GM12878 (cell line): ENCODE measurements at regions not wholly inside any gene's neighbourhood (a gene's known extent, or its start where the extent isn't known, plus 50 kb on each side); places are given as distances from the start of the nearest gene placed in this dataset.

ENCODE experiments used
- ATAC-seq: fragments of 200-7000 bp; cut with Tn5 transposase; 3 replicates; pipeline ENCODE4 v1.9.1; 2020; ENCODE audit warnings: mild to moderate bottlenecking, moderate library complexity
- BruUV-seq: library from RNA; stranded (reverse); fragments of 400-500 nt; replicated peaks from 2 replicates; lab custom pipeline; 2021; lab: Mats Ljungman, UMichigan
- CTCF ChIA-PET: fragments of 300-600 bp; sonication (Branson Sonifier 250); formaldehyde crosslinking; extraction: SDS; loops from one replicate; lab custom pipeline; 2021; ENCODE audit warnings: inconsistent platforms; lab: Yijun Ruan, JAX
- POLR2A ChIA-PET: fragments of 350-600 bp; formaldehyde crosslinking; extraction: SDS; loops from one replicate; lab custom pipeline; 2021; ENCODE audit warnings: inconsistent platforms; lab: Charles Lee
- RAD21 ChIA-PET: fragments of 300-600 bp; sonication (Branson Sonifier 250); formaldehyde crosslinking; loops from one replicate; lab custom pipeline; 2023; ENCODE audit warnings: antibody characterized with exemption; ENCODE audit not compliant: unreplicated experiment; lab: Charles Lee
- SMC1A ChIA-PET: fragments of 300-600 bp; sonication (Branson Sonifier 250); formaldehyde crosslinking; loops from one replicate; lab custom pipeline; 2023; ENCODE audit not compliant: unreplicated experiment, uncharacterized antibody; lab: Charles Lee
- DNase-seq: peaks from one replicate; pipeline ENCODE4 v3.0.0-alpha.2; 2011; ENCODE audit warnings: low read depth, low spot score
- FAIRE-seq: peaks from 3 replicates; lab custom pipeline; 2011; peaks lifted over from hg19 to GRCh38; lab: Jason Lieb, UNC
- H2AFZ ChIP-seq: 2 replicates; pipeline ENCODE4 v1.6.0; 2011; ENCODE audit warnings: low read depth, low read length, control low read depth; ENCODE audit not compliant: control insufficient read depth
- H3K27ac ChIP-seq: 2 replicates; pipeline ENCODE4 v1.5.1; 2011; ENCODE audit warnings: control low read depth; ENCODE audit not compliant: control insufficient read depth, insufficient read depth
- H3K27me3 ChIP-seq, 2 experiments: replicated peaks in 1 of 2; 2 replicates each; pipeline versions ENCODE4 v1.6.0 to v1.6.1; 2011; ENCODE audit warnings: low read length in 1 of 2; ENCODE audit not compliant: control insufficient read depth in 2 of 2, insufficient read depth in 2 of 2
- H3K36me3 ChIP-seq, 2 experiments: 2 replicates each; pipeline ENCODE4 v1.5.1; 2011; ENCODE audit warnings: low read length in 1 of 2; ENCODE audit not compliant: control insufficient read depth in 2 of 2, insufficient read depth in 2 of 2
- H3K4me1 ChIP-seq: 2 replicates; pipeline ENCODE4 v1.6.1; 2011; ENCODE audit warnings: mild to moderate bottlenecking, low read length, moderate library complexity, mixed read lengths; ENCODE audit not compliant: control insufficient read depth, insufficient read depth
- H3K4me2 ChIP-seq: 2 replicates; pipeline ENCODE4 v1.6.0; 2011; ENCODE audit warnings: control low read depth; ENCODE audit not compliant: control insufficient read depth, insufficient read depth
- H3K4me3 ChIP-seq: fragments of 200-600 bp; sonication (generic); 2 replicates; pipeline ENCODE4 v1.5.1; 2016
- H3K79me2 ChIP-seq: 2 replicates; pipeline ENCODE4 v1.6.0; 2011; ENCODE audit warnings: low read length; ENCODE audit not compliant: control insufficient read depth, insufficient read depth
- H3K9ac ChIP-seq: 2 replicates; pipeline ENCODE4 v1.8.0; 2011; ENCODE audit warnings: low read length, control low read depth, mixed read lengths; ENCODE audit not compliant: control insufficient read depth, insufficient read depth
- H3K9me3 ChIP-seq: replicated peaks from 3 replicates; pipeline ENCODE4 v1.5.1; 2011; ENCODE audit warnings: mild to moderate bottlenecking, low read length; ENCODE audit not compliant: control insufficient read depth, insufficient read depth
- H4K20me1 ChIP-seq: 2 replicates; pipeline ENCODE4 v1.6.0; 2011; ENCODE audit not compliant: control insufficient read depth, insufficient read depth
- CBX3 ChIP-seq: fragments of 200-600 bp; sonication (generic); IDR thresholded peaks from 2 replicates; pipeline ENCODE4 v1.6.1; 2016; ENCODE audit warnings: low read depth, borderline replicate concordance
- HDAC6 ChIP-seq: fragments of 200-600 bp; sonication (generic); IDR thresholded peaks from one replicate; pipeline ENCODE4 v1.8.0; 2017; ENCODE audit warnings: antibody characterized with exemption; ENCODE audit not compliant: unreplicated experiment
- NR2C1 ChIP-seq: fragments of 450-650 bp; IDR thresholded peaks from 2 replicates; pipeline ENCODE4 v1.6.1; 2017; ENCODE audit warnings: antibody characterized with exemption, mild to moderate bottlenecking, moderate library complexity
- PAX5 ChIP-seq: IDR thresholded peaks from 2 replicates; pipeline ENCODE4 v1.6.1; 2011; ENCODE audit warnings: low read depth, low read length, borderline replicate concordance
- SUPT20H ChIP-seq: IDR thresholded peaks from 2 replicates; pipeline ENCODE4 v1.6.1; 2011; ENCODE audit warnings: low read depth, mild to moderate bottlenecking, low read length, moderate library complexity, borderline replicate concordance; ENCODE audit not compliant: control insufficient read depth
- WGBS: methylation state at CpG from one replicate; pipeline ENCODE4 v1.1.6; 2016; ENCODE audit warnings: low lambda C conversion rate; ENCODE audit not compliant: insufficient replicate concordance, insufficient coverage; ENCODE audit errors: missing lambda C conversion rate; 5-methylcytosine and 5-hydroxymethylcytosine counted together
- in situ Hi-C: fragments of 300-500 bp; cut with MboI; formaldehyde crosslinking; loops from 9 replicates; pipeline ENCODE4 v1.14.3; 2018; ENCODE audit warnings: mixed read lengths
- intact Hi-C: fragments of 100-400 bp; cut with micrococcal nuclease; formaldehyde crosslinking; loops from one replicate; pipeline ENCODE4 v1.14.2; 2022; ENCODE audit not compliant: unreplicated experiment
- TF ChIP-seq, protein P1 (sequence below): fragments of 450-650 bp; IDR thresholded peaks from 2 replicates; pipeline ENCODE4 v1.6.1; 2017; ENCODE audit warnings: mild to moderate bottlenecking
- TF ChIP-seq, protein P2 (sequence below): fragments of 450-650 bp; IDR thresholded peaks from 2 replicates; pipeline ENCODE4 v1.6.1; 2017; ENCODE audit warnings: antibody characterized with exemption, mild to moderate bottlenecking, moderate library complexity

DNA sequence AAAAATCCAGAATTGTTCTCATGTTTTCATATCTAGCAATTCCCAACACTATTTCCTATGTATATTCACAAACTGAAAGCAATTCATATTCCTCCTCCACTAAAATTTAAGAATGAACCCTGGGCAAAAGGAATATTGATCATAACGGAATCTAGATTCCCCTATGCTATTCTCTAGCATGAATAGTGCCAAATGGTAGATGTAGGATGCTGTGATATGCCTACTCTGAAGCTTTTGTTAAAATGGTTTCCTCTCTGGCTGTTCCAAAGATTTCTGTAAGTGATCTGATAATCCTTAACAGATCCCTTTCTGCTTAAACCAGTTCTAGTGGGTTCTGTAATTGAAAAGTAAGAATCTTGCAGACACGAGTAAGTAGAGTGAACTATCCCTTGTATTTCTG lies 298.0 kb upstream of the TANK start:
- H3K36me3 ChIP-seq = no peaks in the 10 kb centered on the region
- FAIRE-seq (no peak), DNase-seq (no peak), ATAC-seq (no peak)
- SMC1A ChIA-PET = no interaction called here
- H3K4me1 ChIP-seq = no peaks in the 10 kb centered on the region
- no peak overlapping the region for H3K27ac ChIP-seq
- TF ChIP-seq CBX3 (no peak), NR2C1 (no peak), HDAC6 (no peak), SUPT20H (no peak), PAX5 (no peak)
- TF ChIP-seq, protein P1, sequence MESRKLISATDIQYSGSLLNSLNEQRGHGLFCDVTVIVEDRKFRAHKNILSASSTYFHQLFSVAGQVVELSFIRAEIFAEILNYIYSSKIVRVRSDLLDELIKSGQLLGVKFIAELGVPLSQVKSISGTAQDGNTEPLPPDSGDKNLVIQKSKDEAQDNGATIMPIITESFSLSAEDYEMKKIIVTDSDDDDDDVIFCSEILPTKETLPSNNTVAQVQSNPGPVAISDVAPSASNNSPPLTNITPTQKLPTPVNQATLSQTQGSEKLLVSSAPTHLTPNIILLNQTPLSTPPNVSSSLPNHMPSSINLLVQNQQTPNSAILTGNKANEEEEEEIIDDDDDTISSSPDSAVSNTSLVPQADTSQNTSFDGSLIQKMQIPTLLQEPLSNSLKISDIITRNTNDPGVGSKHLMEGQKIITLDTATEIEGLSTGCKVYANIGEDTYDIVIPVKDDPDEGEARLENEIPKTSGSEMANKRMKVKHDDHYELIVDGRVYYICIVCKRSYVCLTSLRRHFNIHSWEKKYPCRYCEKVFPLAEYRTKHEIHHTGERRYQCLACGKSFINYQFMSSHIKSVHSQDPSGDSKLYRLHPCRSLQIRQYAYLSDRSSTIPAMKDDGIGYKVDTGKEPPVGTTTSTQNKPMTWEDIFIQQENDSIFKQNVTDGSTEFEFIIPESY = no peak
- TF ChIP-seq, protein P2, sequence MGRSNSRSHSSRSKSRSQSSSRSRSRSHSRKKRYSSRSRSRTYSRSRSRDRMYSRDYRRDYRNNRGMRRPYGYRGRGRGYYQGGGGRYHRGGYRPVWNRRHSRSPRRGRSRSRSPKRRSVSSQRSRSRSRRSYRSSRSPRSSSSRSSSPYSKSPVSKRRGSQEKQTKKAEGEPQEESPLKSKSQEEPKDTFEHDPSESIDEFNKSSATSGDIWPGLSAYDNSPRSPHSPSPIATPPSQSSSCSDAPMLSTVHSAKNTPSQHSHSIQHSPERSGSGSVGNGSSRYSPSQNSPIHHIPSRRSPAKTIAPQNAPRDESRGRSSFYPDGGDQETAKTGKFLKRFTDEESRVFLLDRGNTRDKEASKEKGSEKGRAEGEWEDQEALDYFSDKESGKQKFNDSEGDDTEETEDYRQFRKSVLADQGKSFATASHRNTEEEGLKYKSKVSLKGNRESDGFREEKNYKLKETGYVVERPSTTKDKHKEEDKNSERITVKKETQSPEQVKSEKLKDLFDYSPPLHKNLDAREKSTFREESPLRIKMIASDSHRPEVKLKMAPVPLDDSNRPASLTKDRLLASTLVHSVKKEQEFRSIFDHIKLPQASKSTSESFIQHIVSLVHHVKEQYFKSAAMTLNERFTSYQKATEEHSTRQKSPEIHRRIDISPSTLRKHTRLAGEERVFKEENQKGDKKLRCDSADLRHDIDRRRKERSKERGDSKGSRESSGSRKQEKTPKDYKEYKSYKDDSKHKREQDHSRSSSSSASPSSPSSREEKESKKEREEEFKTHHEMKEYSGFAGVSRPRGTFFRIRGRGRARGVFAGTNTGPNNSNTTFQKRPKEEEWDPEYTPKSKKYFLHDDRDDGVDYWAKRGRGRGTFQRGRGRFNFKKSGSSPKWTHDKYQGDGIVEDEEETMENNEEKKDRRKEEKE = no peak
- 0% methylated on average over 2 of the region's 2 CpGs for WGBS
- no peaks in the 10 kb centered on the region for H3K79me2 ChIP-seq
- no peak overlapping the region for H3K9ac ChIP-seq
- POLR2A ChIA-PET = no interaction called here
- H2AFZ ChIP-seq = no peak overlapping the region
- RAD21 ChIA-PET = no interaction called here
- no peak overlapping the region for H3K4me2 ChIP-seq
- in situ Hi-C loops (no loop called here), intact Hi-C loops (no loop called here)
- CTCF ChIA-PET = no interaction called here
- no TSS peak for BruUV-seq
- H3K27me3 ChIP-seq = no peaks in the 10 kb centered on the region; a peak in 1 of 4 replicates
- no peaks in the 10 kb centered on the region for H3K9me3 ChIP-seq
- H4K20me1 ChIP-seq = no peaks in the 10 kb centered on the region
- no peak overlapping the region for H3K4me3 ChIP-seq
